Prostate gland (tissue), 2 donors: ENCODE measurements at regions not wholly inside any gene's neighbourhood (a gene's known extent, or its start where the extent isn't known, plus 50 kb on each side); places are given as distances from the start of the nearest gene placed in this dataset.

Experiments
- DNase-seq: peaks from one replicate; pipeline ENCODE4 v3.0.0-alpha.2; 2019; ENCODE audit warnings: low spot score
- H3K27ac ChIP-seq, 2 donors: fragments of 200-600 bp; sonication (generic); 2 replicates each; pipeline ENCODE4 v1.5.1; 2017 to 2019
- H3K27me3 ChIP-seq: fragments of 200-600 bp; sonication (generic); replicated peaks from 2 replicates; pipeline ENCODE4 v1.5.1; 2019; ENCODE audit not compliant: insufficient read depth
- H3K36me3 ChIP-seq, 2 donors: fragments of 200-600 bp; sonication (generic); 1 replicate in 1 of 2; 2 replicates in 1 of 2; pipeline versions ENCODE4 v1.5.1 to v1.8.1; 2017 to 2019
- H3K4me1 ChIP-seq: fragments of 200-600 bp; sonication (generic); replicated peaks from 2 replicates; pipeline ENCODE4 v1.5.1; 2019
- H3K4me3 ChIP-seq, 2 donors: fragments of 200-600 bp; sonication (generic); 2 replicates each; pipeline ENCODE4 v1.5.1; 2017 to 2019
- H3K9me3 ChIP-seq: fragments of 200-600 bp; sonication (generic); 2 replicates; pipeline ENCODE4 v1.5.1; 2017
- POLR2A ChIP-seq: fragments of 450-650 bp; IDR thresholded peaks from one replicate; pipeline ENCODE4 v1.6.1; 2016; ENCODE audit warnings: antibody characterized with exemption, mild to moderate bottlenecking
- POLR2AphosphoS5 ChIP-seq: sonication (generic); formaldehyde crosslinking; IDR thresholded peaks from one replicate; pipeline ENCODE4 v1.6.1; 2017; ENCODE audit warnings: antibody characterized with exemption
- WGBS: methylation state at CpG from one replicate; pipeline ENCODE4 v1.1.5; 2018; 5-methylcytosine and 5-hydroxymethylcytosine counted together
- intact Hi-C: fragments of 100-400 bp; cut with DNase I; formaldehyde crosslinking; loops from one replicate; pipeline ENCODE4 v1.14.2; 2022
- TF ChIP-seq, protein P1 (sequence below), 4 experiments: fragments of 200-600 bp in 2 of 4; fragments of 450-650 bp in 2 of 4; sonication (generic) in 2 of 4; IDR thresholded peaks; 1 replicate in 3 of 4; 2 replicates in 1 of 4; pipeline ENCODE4 v1.5.1; 2016 to 2019; ENCODE audit warnings: antibody characterized with exemption in 4 of 4, mild to moderate bottlenecking in 2 of 4, moderate library complexity in 2 of 4

DNA sequence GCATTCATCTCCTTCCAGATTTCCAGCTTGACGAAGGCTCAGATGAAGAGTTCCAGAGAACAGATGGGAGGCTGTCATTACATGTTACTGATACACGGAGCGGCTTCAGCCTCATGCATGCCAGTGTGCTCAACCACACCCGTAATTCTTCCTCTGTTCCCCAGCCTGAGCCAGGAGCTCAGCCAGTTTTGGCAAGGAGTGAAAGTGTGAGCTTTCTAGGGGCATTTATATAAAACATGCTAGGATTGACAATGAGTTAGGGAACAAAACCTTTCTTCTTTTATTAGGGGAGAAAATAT lies 290.4 kb upstream of the PLXNA2 start:
- intact Hi-C loops: no loop called here
- no peak overlapping the region for H3K27ac ChIP-seq
- no peaks in the 10 kb centered on the region for H3K9me3 ChIP-seq
- no peaks in the 10 kb centered on the region for H3K36me3 ChIP-seq
- no peaks in the 10 kb centered on the region for H3K27me3 ChIP-seq
- TF ChIP-seq POLR2AphosphoS5: no peak
- WGBS: 26% methylated on average over 4 of the region's 4 CpGs
- H3K4me3 ChIP-seq: no peak overlapping the region
- no peaks in the 10 kb centered on the region for H3K4me1 ChIP-seq
- no peak for DNase-seq

DNA sequence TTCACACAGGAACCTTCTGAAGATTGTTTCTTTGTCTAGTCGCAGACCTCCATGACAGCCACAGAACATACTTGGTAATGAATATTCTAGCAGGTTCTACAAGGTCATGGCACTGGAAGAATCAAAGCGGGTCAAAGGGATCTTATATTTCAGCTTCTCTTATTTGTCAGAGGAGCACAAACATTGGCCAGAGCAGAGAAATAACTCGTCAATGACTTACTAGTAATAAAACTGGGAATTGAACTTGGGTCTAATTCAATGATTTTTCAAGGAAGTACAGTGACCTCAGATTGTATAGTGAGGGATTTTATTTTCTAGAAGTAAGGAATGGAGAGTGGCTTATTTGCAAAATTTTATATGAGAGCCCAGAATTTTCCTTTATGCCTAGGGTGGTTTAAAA lies 290.8 kb upstream of the PLXNA2 start:
- DNase-seq: no peak
- no peak overlapping the region for H3K4me3 ChIP-seq
- no peaks in the 10 kb centered on the region for H3K4me1 ChIP-seq
- H3K27me3 ChIP-seq: no peaks in the 10 kb centered on the region
- H3K36me3 ChIP-seq: no peaks in the 10 kb centered on the region
- H3K9me3 ChIP-seq: no peaks in the 10 kb centered on the region
- TF ChIP-seq POLR2A (no peak), POLR2AphosphoS5 (no peak)
- TF ChIP-seq, protein P1, sequence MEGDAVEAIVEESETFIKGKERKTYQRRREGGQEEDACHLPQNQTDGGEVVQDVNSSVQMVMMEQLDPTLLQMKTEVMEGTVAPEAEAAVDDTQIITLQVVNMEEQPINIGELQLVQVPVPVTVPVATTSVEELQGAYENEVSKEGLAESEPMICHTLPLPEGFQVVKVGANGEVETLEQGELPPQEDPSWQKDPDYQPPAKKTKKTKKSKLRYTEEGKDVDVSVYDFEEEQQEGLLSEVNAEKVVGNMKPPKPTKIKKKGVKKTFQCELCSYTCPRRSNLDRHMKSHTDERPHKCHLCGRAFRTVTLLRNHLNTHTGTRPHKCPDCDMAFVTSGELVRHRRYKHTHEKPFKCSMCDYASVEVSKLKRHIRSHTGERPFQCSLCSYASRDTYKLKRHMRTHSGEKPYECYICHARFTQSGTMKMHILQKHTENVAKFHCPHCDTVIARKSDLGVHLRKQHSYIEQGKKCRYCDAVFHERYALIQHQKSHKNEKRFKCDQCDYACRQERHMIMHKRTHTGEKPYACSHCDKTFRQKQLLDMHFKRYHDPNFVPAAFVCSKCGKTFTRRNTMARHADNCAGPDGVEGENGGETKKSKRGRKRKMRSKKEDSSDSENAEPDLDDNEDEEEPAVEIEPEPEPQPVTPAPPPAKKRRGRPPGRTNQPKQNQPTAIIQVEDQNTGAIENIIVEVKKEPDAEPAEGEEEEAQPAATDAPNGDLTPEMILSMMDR (IDR thresholded peaks at IDR 0.05): no peak
- intact Hi-C loops: no loop called here
- 67% methylated on average over 3 of the region's 3 CpGs for WGBS
- H3K27ac ChIP-seq: no peak overlapping the region

DNA sequence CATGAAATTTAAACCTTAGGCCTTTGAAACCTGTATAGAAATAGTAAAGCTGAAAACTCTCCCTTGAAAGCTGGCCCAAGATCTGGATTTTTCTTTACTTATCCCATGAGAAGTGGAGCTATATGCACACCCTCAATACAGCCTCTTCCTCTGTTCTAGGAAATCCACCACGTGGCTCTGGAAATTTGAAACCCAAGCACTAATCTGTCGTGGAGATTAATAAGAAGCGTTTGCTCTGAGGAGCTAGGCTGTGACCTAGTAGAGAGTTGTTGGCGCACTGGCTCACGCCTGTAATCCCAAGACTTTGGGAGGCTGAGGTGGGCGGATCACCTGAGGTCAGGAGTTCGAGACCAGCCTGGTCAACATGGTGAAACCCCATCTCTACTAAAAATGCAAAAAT lies 291.3 kb upstream of the PLXNA2 start:
- Histone ChIP-seq H3K27me3 (no peaks in the 10 kb centered on the region), H3K4me1 (no peaks in the 10 kb centered on the region), H3K27ac (no peak overlapping the region), H3K36me3 (no peaks in the 10 kb centered on the region), H3K4me3 (no peak overlapping the region), H3K9me3 (no peaks in the 10 kb centered on the region)
- TF ChIP-seq POLR2AphosphoS5 (no peak), POLR2A (no peak)
- TF ChIP-seq, protein P1 (IDR thresholded peaks at IDR 0.05): no peak
- no peak for DNase-seq
- intact Hi-C loops: no loop called here
- 59% methylated on average over 7 of the region's 7 CpGs for WGBS

DNA sequence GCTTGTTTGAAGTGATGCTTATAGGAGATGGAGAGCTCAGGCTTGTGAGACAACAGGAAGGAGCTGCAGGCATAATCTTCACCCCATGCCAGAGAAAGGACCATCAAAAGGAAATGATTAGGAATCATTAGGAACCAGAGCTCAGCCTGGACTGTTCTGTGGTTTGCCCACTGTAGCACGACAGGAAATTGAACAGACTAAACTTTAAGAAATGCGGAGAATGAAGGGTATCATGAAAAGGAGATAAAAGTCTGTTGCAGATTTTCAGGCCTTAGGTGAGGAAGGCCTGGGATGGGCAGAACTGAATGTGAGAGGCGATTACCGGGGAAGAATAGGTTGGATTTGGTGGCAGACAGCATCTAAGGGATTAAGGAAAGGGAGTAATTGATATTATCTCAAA lies 292.0 kb upstream of the PLXNA2 start:
- H3K27me3 ChIP-seq: no peaks in the 10 kb centered on the region
- no peaks in the 10 kb centered on the region for H3K9me3 ChIP-seq
- 89% methylated on average over 4 of the region's 4 CpGs for WGBS
- H3K27ac ChIP-seq: no peak overlapping the region
- intact Hi-C loops: no loop called here
- H3K4me3 ChIP-seq: no peak overlapping the region
- no peak for DNase-seq
- H3K4me1 ChIP-seq: no peaks in the 10 kb centered on the region
- H3K36me3 ChIP-seq: no peaks in the 10 kb centered on the region
- TF ChIP-seq POLR2A (no peak), POLR2AphosphoS5 (no peak)
- TF ChIP-seq, protein P1 (IDR thresholded peaks at IDR 0.05): no peak

DNA sequence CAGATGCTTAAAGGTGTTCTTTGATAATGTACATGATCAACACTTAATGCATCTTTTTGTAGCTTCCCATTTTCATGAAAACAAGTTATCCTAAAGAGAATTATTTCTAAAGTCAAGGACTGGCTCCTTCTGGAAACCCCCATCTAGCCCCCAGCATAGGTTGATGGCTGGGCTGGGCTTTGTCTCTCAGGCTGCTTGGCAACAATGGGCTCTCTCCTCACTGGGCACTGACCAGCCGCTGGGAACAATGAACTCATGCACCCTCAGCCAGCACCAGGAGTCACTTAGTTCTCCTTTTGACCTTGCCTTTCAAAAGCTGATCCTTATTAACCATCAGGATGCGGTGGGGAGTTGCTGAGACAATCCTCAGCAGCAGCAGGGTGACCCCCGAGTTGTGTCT lies 293.0 kb upstream of the PLXNA2 start:
- no peak for DNase-seq
- 60% methylated on average over 3 of the region's 3 CpGs for WGBS
- no peaks in the 10 kb centered on the region for H3K4me1 ChIP-seq
- no peaks in the 10 kb centered on the region for H3K27me3 ChIP-seq
- no peak overlapping the region for H3K4me3 ChIP-seq
- H3K9me3 ChIP-seq: no peaks in the 10 kb centered on the region
- H3K36me3 ChIP-seq: no peaks in the 10 kb centered on the region
- intact Hi-C loops: no loop called here
- H3K27ac ChIP-seq: no peak overlapping the region
- TF ChIP-seq POLR2AphosphoS5 (no peak), POLR2A (no peak)
- TF ChIP-seq, protein P1 (IDR thresholded peaks at IDR 0.05): no peak
